ENCODE measurements at regions not wholly inside any gene's neighbourhood (a gene's known extent, or its start where the extent isn't known, plus 50 kb on each side); places are given as distances from the start of the nearest gene placed in this dataset.

DNA sequence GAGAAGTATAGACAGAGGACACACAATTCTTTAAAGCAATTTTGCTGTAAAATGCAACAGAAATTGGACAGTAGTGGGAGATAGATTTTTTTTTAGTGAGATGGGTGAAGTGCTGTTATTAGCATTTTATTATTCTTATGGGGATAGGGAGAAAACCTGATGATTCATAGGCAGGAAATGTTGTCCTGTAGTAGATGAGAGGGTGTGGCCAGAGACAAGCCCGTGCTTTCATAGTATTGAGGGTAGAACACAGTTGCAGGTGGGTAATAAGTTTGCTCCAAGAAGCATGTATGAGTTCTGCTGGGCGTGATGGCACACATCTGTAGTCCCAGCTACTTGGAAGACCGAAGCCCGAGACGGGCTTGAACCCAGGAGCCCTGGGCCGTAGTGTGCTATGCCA lies 128.3 kb upstream of the ARHGAP28 start:
- ChIA-PET CTCF (no interaction called here), POLR2A (interaction anchor here (1.0 kb wide), 1 partner anchor 12 kb away, joined by 3 read pairs; no protein-coding TSS in a partner anchor)
- intact Hi-C loops (cut with micrococcal nuclease): no loop called here
- no peak overlapping the region for H3K4me3 Mint-ChIP-seq (ENCODE audit: unreplicated experiment)
- no peak overlapping the region for H3K27ac Mint-ChIP-seq (ENCODE audit: low read depth, unreplicated experiment)
- H3K4me1 Mint-ChIP-seq (ENCODE audit: insufficient read depth, unreplicated experiment): peaks cover 8% of the 10 kb centered on the region
- no TSS peak for BruUV-seq (replicated peaks)
- no peak for TF ChIP-seq CTCF (IDR thresholded peaks at IDR 0.05; ENCODE audit: unreplicated experiment)
- no peaks in the 10 kb centered on the region for H3K27me3 Mint-ChIP-seq (ENCODE audit: insufficient read depth, unreplicated experiment)
- no peaks in the 10 kb centered on the region for H3K36me3 Mint-ChIP-seq (ENCODE audit: insufficient read depth, unreplicated experiment)
- DNase-seq (ENCODE audit: unreplicated experiment): peak; percentile 44
- H3K9me3 Mint-ChIP-seq (ENCODE audit: unreplicated experiment): no peaks in the 10 kb centered on the region

DNA sequence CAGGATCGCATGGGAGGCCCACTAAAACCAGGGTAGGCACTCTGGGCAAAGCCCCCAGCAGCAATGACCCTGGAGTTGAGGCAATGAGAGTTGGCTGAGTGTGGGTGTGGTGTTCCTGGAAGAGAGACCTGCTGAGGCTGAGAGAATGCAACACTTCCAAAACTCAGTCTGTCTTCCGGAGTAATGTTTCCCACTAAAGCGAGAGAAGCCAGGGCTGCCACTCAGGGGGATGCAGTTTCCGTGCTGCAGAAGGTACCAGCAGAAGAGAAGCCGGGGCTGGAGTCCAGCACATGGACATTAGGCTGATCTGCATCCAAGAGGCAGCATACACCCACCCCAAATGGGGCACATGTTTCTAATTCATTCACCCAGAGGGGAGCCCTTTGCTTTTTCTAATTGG lies 127.2 kb upstream of the ARHGAP28 start:
- DNase-seq (ENCODE audit: unreplicated experiment): no peak
- CTCF ChIA-PET: interaction anchor here (1.0 kb wide), 1 partner anchor 91 kb away, joined by 3 read pairs; no protein-coding TSS in a partner anchor
- no peak for TF ChIP-seq CTCF (IDR thresholded peaks at IDR 0.05; ENCODE audit: unreplicated experiment)
- POLR2A ChIA-PET: no interaction called here
- Mint-ChIP-seq H3K9me3 (ENCODE audit: unreplicated experiment) (no peaks in the 10 kb centered on the region), H3K27ac (ENCODE audit: low read depth, unreplicated experiment) (no peak overlapping the region), H3K4me1 (ENCODE audit: insufficient read depth, unreplicated experiment) (peaks cover 8% of the 10 kb centered on the region), H3K36me3 (ENCODE audit: insufficient read depth, unreplicated experiment) (no peaks in the 10 kb centered on the region), H3K27me3 (ENCODE audit: insufficient read depth, unreplicated experiment) (no peaks in the 10 kb centered on the region), H3K4me3 (ENCODE audit: unreplicated experiment) (no peak overlapping the region)
- no TSS peak for BruUV-seq (replicated peaks)
- intact Hi-C loops (cut with micrococcal nuclease): no loop called here

DNA sequence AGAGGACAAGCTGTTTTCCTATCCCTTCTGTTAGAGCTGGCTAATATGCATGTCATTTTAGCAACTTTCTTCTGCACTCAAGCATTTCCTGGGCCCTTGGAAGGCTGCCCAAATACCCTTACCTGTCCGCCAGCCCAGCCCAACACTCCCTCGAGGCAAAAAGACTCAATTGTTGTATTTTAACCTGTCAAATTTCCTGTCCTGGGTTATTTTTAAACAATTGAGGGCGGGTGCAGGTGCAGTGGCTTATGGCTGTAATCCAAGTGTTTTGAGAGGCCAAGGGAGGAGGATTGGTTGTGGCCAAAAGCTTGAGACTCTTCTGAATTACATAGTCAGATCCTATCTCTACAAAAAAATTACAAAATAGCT lies 125.0 kb upstream of the ARHGAP28 start:
- Mint-ChIP-seq H3K36me3 (ENCODE audit: insufficient read depth, unreplicated experiment) (no peaks in the 10 kb centered on the region), H3K4me3 (ENCODE audit: unreplicated experiment) (no peak overlapping the region), H3K9me3 (ENCODE audit: unreplicated experiment) (no peaks in the 10 kb centered on the region), H3K4me1 (ENCODE audit: insufficient read depth, unreplicated experiment) (peaks cover 8% of the 10 kb centered on the region), H3K27ac (ENCODE audit: low read depth, unreplicated experiment) (no peak overlapping the region), H3K27me3 (ENCODE audit: insufficient read depth, unreplicated experiment) (no peaks in the 10 kb centered on the region)
- no peak for TF ChIP-seq CTCF (IDR thresholded peaks at IDR 0.05; ENCODE audit: unreplicated experiment)
- CTCF ChIA-PET: interaction anchor here (0.6 to 1.3 kb wide), 12 partner anchors 10 to 364 kb away, joined by 3 to 9 read pairs (median 3); no protein-coding TSS in a partner anchor
- peak; percentile 68 for DNase-seq (ENCODE audit: unreplicated experiment)
- intact Hi-C loops (cut with micrococcal nuclease): no loop called here
- no TSS peak for BruUV-seq (replicated peaks)
- POLR2A ChIA-PET: interaction anchor here (1.6 to 2.6 kb wide), 2 partner anchors 25 to 40 kb away, joined by 6 to 11 read pairs; no protein-coding TSS in a partner anchor

GRCh38 chr18:6605115-6605869 lies 124.2 kb upstream of the ARHGAP28 start:
- H3K27me3 Mint-ChIP-seq (ENCODE audit: insufficient read depth, unreplicated experiment): no peaks in the 10 kb centered on the region
- ChIA-PET CTCF (interaction anchor here (0.6 to 1.3 kb wide), 7 partner anchors 9 to 233 kb away, joined by 3 to 9 read pairs (median 3); no protein-coding TSS in a partner anchor), POLR2A (interaction anchor here (1.6 to 2.6 kb wide), 2 partner anchors 24 to 41 kb away, joined by 6 to 11 read pairs; no protein-coding TSS in a partner anchor)
- H3K27ac Mint-ChIP-seq (ENCODE audit: low read depth, unreplicated experiment): no peak overlapping the region
- no peak for TF ChIP-seq CTCF (IDR thresholded peaks at IDR 0.05; ENCODE audit: unreplicated experiment)
- no peak overlapping the region for H3K4me3 Mint-ChIP-seq (ENCODE audit: unreplicated experiment)
- peaks cover 13% of the 10 kb centered on the region for H3K4me1 Mint-ChIP-seq (ENCODE audit: insufficient read depth, unreplicated experiment)
- intact Hi-C loops (cut with micrococcal nuclease): no loop called here
- DNase-seq (ENCODE audit: unreplicated experiment): no peak
- H3K9me3 Mint-ChIP-seq (ENCODE audit: unreplicated experiment): no peaks in the 10 kb centered on the region
- BruUV-seq (replicated peaks): no TSS peak
- H3K36me3 Mint-ChIP-seq (ENCODE audit: insufficient read depth, unreplicated experiment): no peaks in the 10 kb centered on the region

Measured in MCF 10A (cell line).